IMR-90 (cell line): ENCODE measurements at regions not wholly inside any gene's neighbourhood (a gene's known extent, or its start where the extent isn't known, plus 50 kb on each side); places are given as distances from the start of the nearest gene placed in this dataset.

Source experiments
- ATAC-seq: fragments of 200-7000 bp; cut with Tn5 transposase; 2 replicates; pipeline ENCODE4 v1.9.1; 2020; ENCODE audit warnings: low read depth, mild to moderate bottlenecking, moderate library complexity
- BruUV-seq: library from RNA; stranded (reverse); fragments of 400-500 nt; replicated peaks from 2 replicates; lab custom pipeline; 2021; lab: Mats Ljungman, UMichigan
- CTCF ChIA-PET: fragments of 300-600 bp; formaldehyde crosslinking; extraction: SDS; loops from one replicate; lab custom pipeline; 2021; ENCODE audit warnings: antibody characterized with exemption; lab: Yijun Ruan, JAX
- POLR2A ChIA-PET: fragments of 300-600 bp; sonication (Branson Sonifier 250); formaldehyde crosslinking; loops from one replicate; lab custom pipeline; 2022; ENCODE audit warnings: antibody characterized with exemption; ENCODE audit not compliant: unreplicated experiment; lab: Charles Lee
- DNase-seq: peaks from one replicate; pipeline ENCODE4 v3.0.0; 2013
- H2AFZ ChIP-seq: replicated peaks from 2 replicates; pipeline ENCODE3; 2013; ENCODE audit warnings: low read length, mild to moderate bottlenecking; ENCODE audit not compliant: poor library complexity
- H2AK5ac ChIP-seq: 2 replicates; pipeline ENCODE4 v1.6.1; 2013; ENCODE audit warnings: low read depth, low read length, inconsistent platforms
- H2AK9ac ChIP-seq: replicated peaks from 2 replicates; pipeline ENCODE3; 2013; ENCODE audit warnings: mild to moderate bottlenecking, low read depth, low read length, moderate library complexity; ENCODE audit not compliant: poor library complexity
- H2BK120ac ChIP-seq: 2 replicates; pipeline ENCODE4 v1.6.1; 2013; ENCODE audit warnings: low read depth, low read length, inconsistent platforms
- H2BK15ac ChIP-seq: 3 replicates; pipeline ENCODE4 v1.6.1; 2013; ENCODE audit warnings: low read depth, low read length, inconsistent platforms
- H2BK20ac ChIP-seq: 2 replicates; pipeline ENCODE4 v1.6.1; 2013; ENCODE audit warnings: low read depth, mild to moderate bottlenecking, inconsistent platforms, low read length, moderate library complexity
- H2BK5ac ChIP-seq: 2 replicates; pipeline ENCODE4 v1.6.1; 2013; ENCODE audit warnings: mild to moderate bottlenecking, low read depth, low read length, inconsistent platforms; ENCODE audit not compliant: poor library complexity, severe bottlenecking
- H3K14ac ChIP-seq: replicated peaks from 2 replicates; pipeline ENCODE4 v1.6.1; 2013; ENCODE audit warnings: low read depth, low read length, inconsistent platforms
- H3K18ac ChIP-seq: 2 replicates; pipeline ENCODE4 v1.6.1; 2013; ENCODE audit warnings: low read depth, low read length, control low read depth
- H3K23ac ChIP-seq: 2 replicates; pipeline ENCODE4 v1.6.1; 2013; ENCODE audit warnings: low read depth, low read length, inconsistent platforms
- H3K27ac ChIP-seq: 2 replicates; pipeline ENCODE4 v1.5.1; 2013; ENCODE audit warnings: mild to moderate bottlenecking, control low read depth, low read length; ENCODE audit not compliant: insufficient read depth
- H3K27me3 ChIP-seq: 2 replicates; pipeline ENCODE4 v1.6.1; 2013; ENCODE audit warnings: low read length; ENCODE audit not compliant: control insufficient read depth, insufficient read depth
- H3K36me3 ChIP-seq: 2 replicates; pipeline ENCODE4 v1.6.1; 2013; ENCODE audit warnings: low read length, mixed read lengths; ENCODE audit not compliant: control insufficient read depth, insufficient read depth
- H3K4ac ChIP-seq: 2 replicates; pipeline ENCODE4 v1.6.1; 2013; ENCODE audit warnings: low read depth, low read length, inconsistent platforms
- H3K4me1 ChIP-seq: 2 replicates; pipeline ENCODE4 v1.6.1; 2013; ENCODE audit warnings: low read length, mixed read lengths; ENCODE audit not compliant: control insufficient read depth, insufficient read depth
- H3K4me2 ChIP-seq: 2 replicates; pipeline ENCODE4 v1.6.1; 2013; ENCODE audit warnings: low read depth, mild to moderate bottlenecking, control low read depth, low read length, moderate library complexity
- H3K4me3 ChIP-seq: 2 replicates; pipeline ENCODE4 v1.5.1; 2013; ENCODE audit warnings: low read depth, mild to moderate bottlenecking, control low read depth, low read length, moderate library complexity; ENCODE audit not compliant: insufficient read depth
- H3K56ac ChIP-seq: 2 replicates; pipeline ENCODE4 v1.6.1; 2013; ENCODE audit warnings: low read length, inconsistent platforms; ENCODE audit not compliant: insufficient read depth; ENCODE audit errors: extremely low read depth
- H3K79me1 ChIP-seq, 2 experiments: 2 replicates each; pipeline ENCODE4 v1.6.1; 2013; ENCODE audit warnings: low read length in 2 of 2, inconsistent platforms in 1 of 2, low read depth in 1 of 2
- H3K9ac ChIP-seq: 2 replicates; pipeline ENCODE4 v1.6.1; 2013; ENCODE audit warnings: low read depth, low read length, control low read depth
- H3K9me1 ChIP-seq: 2 replicates; pipeline ENCODE4 v1.6.1; 2013; ENCODE audit warnings: low read length, inconsistent platforms; ENCODE audit not compliant: insufficient read depth
- H3K9me3 ChIP-seq: 2 replicates; pipeline ENCODE4 v1.6.1; 2013; ENCODE audit warnings: low read length; ENCODE audit not compliant: control insufficient read depth, insufficient read depth
- H4K20me1 ChIP-seq: 2 replicates; pipeline ENCODE4 v1.6.1; 2013; ENCODE audit warnings: low read length, inconsistent platforms; ENCODE audit not compliant: insufficient read depth
- H4K5ac ChIP-seq: 2 replicates; pipeline ENCODE4 v1.6.1; 2013; ENCODE audit warnings: mild to moderate bottlenecking, low read depth, low read length, control low read depth
- H4K8ac ChIP-seq, 2 experiments: 2 replicates each; pipeline ENCODE4 v1.6.1; 2013; ENCODE audit warnings: low read depth in 2 of 2, low read length in 2 of 2, control low read depth in 1 of 2, inconsistent platforms in 1 of 2
- H4K91ac ChIP-seq: 2 replicates; pipeline ENCODE4 v1.6.1; 2013; ENCODE audit warnings: low read depth, low read length, inconsistent platforms; ENCODE audit not compliant: insufficient read depth
- BHLHE40 ChIP-seq: fragments of 150-350 bp; IDR thresholded peaks from 2 replicates; pipeline ENCODE4 v1.6.1; 2016; ENCODE audit warnings: mild to moderate bottlenecking, low read depth, low read length
- CEBPB ChIP-seq: IDR thresholded peaks from 2 replicates; pipeline ENCODE4 v1.6.1; 2012; ENCODE audit warnings: low read depth, low read length, improper control_type of control experiment
- CHD1 ChIP-seq: IDR thresholded peaks from 2 replicates; pipeline ENCODE4 v1.6.1; 2012; ENCODE audit warnings: low read depth, low read length, improper control_type of control experiment
- CTCF ChIP-seq: conservative IDR thresholded peaks from 2 replicates; pipeline ENCODE4 v1.5.1; 2012; ENCODE audit warnings: mild to moderate bottlenecking, low read depth, low read length, improper control_type of control experiment
- ELK1 ChIP-seq: fragments of 150-350 bp; IDR thresholded peaks from 2 replicates; pipeline ENCODE4 v1.6.1; 2016; ENCODE audit warnings: low read depth, mild to moderate bottlenecking, low read length, moderate library complexity, borderline replicate concordance
- FOS ChIP-seq: fragments of 150-350 bp; IDR thresholded peaks from 2 replicates; pipeline ENCODE4 v1.6.1; 2016; ENCODE audit warnings: low read depth, low read length
- MAFK ChIP-seq: IDR thresholded peaks from 2 replicates; pipeline ENCODE4 v1.6.1; 2012; ENCODE audit warnings: low read depth, low read length, improper control_type of control experiment
- MAZ ChIP-seq: IDR thresholded peaks from 2 replicates; pipeline ENCODE4 v1.6.1; 2012; ENCODE audit warnings: low read depth, mild to moderate bottlenecking, low read length, improper control_type of control experiment, moderate library complexity, borderline replicate concordance
- MXI1 ChIP-seq: IDR thresholded peaks from 2 replicates; pipeline ENCODE4 v1.6.1; 2012; ENCODE audit warnings: low read depth, mild to moderate bottlenecking, low read length, moderate library complexity, borderline replicate concordance
- NFE2L2 ChIP-seq: fragments of 150-350 bp; IDR thresholded peaks from 2 replicates; pipeline ENCODE4 v1.6.1; 2016; ENCODE audit warnings: low read depth, mild to moderate bottlenecking, low read length
- POLR2A ChIP-seq: IDR thresholded peaks from 2 replicates; pipeline ENCODE4 v1.6.1; 2012; ENCODE audit warnings: mild to moderate bottlenecking, low read depth, low read length
- RAD21 ChIP-seq: IDR thresholded peaks from 2 replicates; pipeline ENCODE4 v1.6.1; 2012; ENCODE audit warnings: low read length, improper control_type of control experiment
- RCOR1 ChIP-seq: IDR thresholded peaks from 2 replicates; pipeline ENCODE4 v1.6.1; 2012; ENCODE audit warnings: mild to moderate bottlenecking, low read length, improper control_type of control experiment; ENCODE audit not compliant: insufficient replicate concordance
- RFX5 ChIP-seq: IDR thresholded peaks from 2 replicates; pipeline ENCODE4 v1.8.0; 2012; ENCODE audit warnings: low read depth, mild to moderate bottlenecking, low read length, moderate library complexity
- SMC3 ChIP-seq: fragments of 150-350 bp; IDR thresholded peaks from 2 replicates; pipeline ENCODE4 v1.6.1; 2016; ENCODE audit warnings: low read depth, mild to moderate bottlenecking, antibody characterized with exemption, low read length, moderate library complexity
- USF2 ChIP-seq: fragments of 150-350 bp; IDR thresholded peaks from 2 replicates; pipeline ENCODE4 v1.6.1; 2017; ENCODE audit warnings: mild to moderate bottlenecking, antibody characterized with exemption, low read length, low read depth
- WGBS, 2 experiments: methylation state at CpG; one replicate each; pipeline versions ENCODE4 v1.1.5 to v1.1.7; 2013; ENCODE audit warnings: missing lambda C conversion rate in 2 of 2; ENCODE audit not compliant: insufficient read length in 1 of 2; ENCODE audit errors: extremely low coverage in 2 of 2; 5-methylcytosine and 5-hydroxymethylcytosine counted together
- dilution Hi-C: fragments of 300-500 bp; cut with HindIII; formaldehyde crosslinking; loops from one replicate; pipeline ENCODE4 v1.14.3; 2018; ENCODE audit warnings: low sequenced_read_pairs; ENCODE audit not compliant: unreplicated experiment
- in situ Hi-C: fragments of 300-500 bp; cut with MboI; formaldehyde crosslinking; loops from 3 replicates; pipeline ENCODE4 v1.14.3; 2019; ENCODE audit warnings: low sequenced_read_pairs, inconsistent platforms, mixed read lengths
- intact Hi-C: fragments of 100-400 bp; cut with micrococcal nuclease; formaldehyde crosslinking; loops from 2 replicates; pipeline ENCODE4 v1.10.0; 2022

- Histone ChIP-seq H3K4ac (no peak overlapping the region), H3K4me3 (no peak overlapping the region), H3K9ac (no peak overlapping the region), H4K8ac (no peak overlapping the region), H3K27me3 (no peaks in the 10 kb centered on the region), H2BK120ac (no peak overlapping the region), H3K4me1 (no peaks in the 10 kb centered on the region), H2AFZ (no peak overlapping the region), H4K91ac (no peak overlapping the region), H4K5ac (no peak overlapping the region), H2BK15ac (no peak overlapping the region), H3K18ac (no peak overlapping the region), H2BK20ac (no peak overlapping the region), H3K56ac (no peak overlapping the region), H4K20me1 (no peaks in the 10 kb centered on the region), H2AK5ac (no peak overlapping the region), H3K79me1 (no peaks in the 10 kb centered on the region), H3K4me2 (no peak overlapping the region), H3K9me1 (no peaks in the 10 kb centered on the region), H3K36me3 (no peaks in the 10 kb centered on the region), H2BK5ac (no peak overlapping the region), H3K27ac (no peak overlapping the region), H3K14ac (no peak overlapping the region), H3K9me3 (peaks cover 5% of the 10 kb centered on the region; the same call in 1 of the 2 replicates), H2AK9ac (no peak overlapping the region), H3K23ac (no peak overlapping the region)
- dilution Hi-C loops, result no loop called here
- intact Hi-C loops, result no loop called here
- DNase-seq, result no peak
- no TSS peak for BruUV-seq
- in situ Hi-C loops, result no loop called here
- CTCF ChIA-PET, result no interaction called here
- POLR2A ChIA-PET, result no interaction called here
- no CpG with 5 or more reads among the region's 4 CpGs for WGBS, 2 experiments
- no peak for TF ChIP-seq RCOR1
- TF ChIP-seq MXI1, result no peak
- no peak for TF ChIP-seq POLR2A
- TF ChIP-seq USF2, result no peak
- TF ChIP-seq MAZ, result no peak
- TF ChIP-seq MAFK, result no peak
- no peak for TF ChIP-seq FOS
- TF ChIP-seq BHLHE40, result no peak
- no peak for TF ChIP-seq ELK1
- TF ChIP-seq RAD21, result no peak
- no peak for TF ChIP-seq NFE2L2
- no peak for TF ChIP-seq SMC3
- no peak for TF ChIP-seq CEBPB
- TF ChIP-seq CHD1, result no peak
- TF ChIP-seq CTCF, result no peak
- TF ChIP-seq RFX5, result no peak
- no peak for ATAC-seq
Measured at GRCh38 chr3:26264708-26265107, 357.9 kb upstream of the LRRC3B start.
